ENCODE measurements at regions not wholly inside any gene's neighbourhood (a gene's known extent, or its start where the extent isn't known, plus 50 kb on each side); places are given as distances from the start of the nearest gene placed in this dataset.

DNA sequence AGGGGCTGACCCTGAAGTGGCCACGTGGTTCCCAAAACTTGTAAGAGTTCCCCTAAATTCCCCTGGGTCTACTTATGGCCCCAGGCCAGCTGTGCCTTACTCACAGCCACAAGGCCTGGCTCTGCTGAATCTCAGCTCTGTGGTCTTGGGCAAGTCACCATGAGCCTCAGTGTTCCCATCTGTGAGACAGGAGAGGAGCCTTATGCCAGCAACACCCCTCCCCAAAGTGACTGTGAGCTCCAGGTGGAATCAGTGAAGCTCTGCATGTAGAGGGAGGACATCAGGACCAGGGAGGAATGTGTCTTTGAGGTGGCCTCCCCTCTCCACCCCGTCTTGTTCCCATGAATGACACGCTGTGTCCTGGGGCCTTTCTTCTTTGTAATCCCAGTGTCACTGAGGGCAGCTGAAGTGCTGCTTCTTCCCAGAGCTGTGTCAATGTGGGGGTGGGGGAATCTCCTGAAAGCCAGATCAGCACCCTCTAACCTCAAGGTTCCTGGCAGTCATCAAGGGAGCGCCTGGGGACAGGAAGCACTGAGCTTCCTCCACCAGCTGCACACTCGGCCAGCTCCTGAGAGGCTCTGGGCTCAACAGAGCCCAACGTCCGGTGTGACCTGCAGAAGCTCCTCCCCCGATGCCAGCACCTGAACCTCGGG, 258.9 kb downstream of the UACA start:
- Histone ChIP-seq H3K9me3 (ENCODE audit: low read depth, low read length) (no peaks in the 10 kb centered on the region), H3K4me3 (no peak overlapping the region), H3K27ac (no peak overlapping the region), H3K9ac (ENCODE audit: insufficient read length) (no peak overlapping the region), H3K36me3 (ENCODE audit: insufficient read depth, low read length) (no peaks in the 10 kb centered on the region)
- TF ChIP-seq POLR2AphosphoS5 (IDR thresholded peaks at IDR 0.05; ENCODE audit: borderline replicate concordance, low read depth, low read length) (no peak), EZH2 (IDR thresholded peaks at IDR 0.05) (no peak), FOXP2 (optimal IDR thresholded peaks at IDR 0.05; ENCODE audit: control extremely low read depth, extremely low read length, insufficient read depth) (no peak)
- DNase-seq (ENCODE audit: low read depth, low spot score) = no peak

- Histone ChIP-seq H3K4me3 (no peak overlapping the region), H3K36me3 (ENCODE audit: insufficient read depth, low read length) (no peaks in the 10 kb centered on the region), H3K9ac (ENCODE audit: insufficient read length) (no peak overlapping the region), H3K9me3 (ENCODE audit: low read depth, low read length) (no peaks in the 10 kb centered on the region), H3K27ac (no peak overlapping the region)
- DNase-seq (ENCODE audit: low read depth, low spot score) = no peak
- TF ChIP-seq POLR2AphosphoS5 (IDR thresholded peaks at IDR 0.05; ENCODE audit: borderline replicate concordance, low read depth, low read length) (no peak), FOXP2 (optimal IDR thresholded peaks at IDR 0.05; ENCODE audit: control extremely low read depth, extremely low read length, insufficient read depth) (no peak), EZH2 (IDR thresholded peaks at IDR 0.05) (no peak)
Measured at GRCh38 chr15:70503798-70504298, 259.5 kb downstream of the UACA start.

- H3K36me3 ChIP-seq (ENCODE audit: insufficient read depth, low read length) = no peaks in the 10 kb centered on the region
- no peak overlapping the region for H3K9ac ChIP-seq (ENCODE audit: insufficient read length)
- no peak overlapping the region for H3K4me3 ChIP-seq
- TF ChIP-seq POLR2AphosphoS5 (IDR thresholded peaks at IDR 0.05; ENCODE audit: borderline replicate concordance, low read depth, low read length) = no peak
- TF ChIP-seq FOXP2 (optimal IDR thresholded peaks at IDR 0.05; ENCODE audit: control extremely low read depth, extremely low read length, insufficient read depth) = no peak
- no peak for TF ChIP-seq EZH2 (IDR thresholded peaks at IDR 0.05)
- no peak for DNase-seq (ENCODE audit: low read depth, low spot score)
- no peaks in the 10 kb centered on the region for H3K9me3 ChIP-seq (ENCODE audit: low read depth, low read length)
- no peak overlapping the region for H3K27ac ChIP-seq
Measured at GRCh38 chr15:70503073-70503745, 260.1 kb downstream of the UACA start.

GRCh38 chr15:70502529-70502928, 260.8 kb downstream of the UACA start:
- H3K9me3 ChIP-seq (ENCODE audit: low read depth, low read length) = no peaks in the 10 kb centered on the region
- no peak overlapping the region for H3K27ac ChIP-seq
- no peak for DNase-seq (ENCODE audit: low read depth, low spot score)
- H3K4me3 ChIP-seq = no peak overlapping the region
- H3K36me3 ChIP-seq (ENCODE audit: insufficient read depth, low read length) = no peaks in the 10 kb centered on the region
- TF ChIP-seq EZH2 (IDR thresholded peaks at IDR 0.05) (no peak), FOXP2 (optimal IDR thresholded peaks at IDR 0.05; ENCODE audit: control extremely low read depth, extremely low read length, insufficient read depth) (no peak)
- H3K9ac ChIP-seq (ENCODE audit: insufficient read length) = no peak overlapping the region

GRCh38 chr15:70501849-70502248, 261.5 kb downstream of the UACA start:
- H3K36me3 ChIP-seq (ENCODE audit: insufficient read depth, low read length) = no peaks in the 10 kb centered on the region
- no peak for TF ChIP-seq POLR2AphosphoS5 (IDR thresholded peaks at IDR 0.05; ENCODE audit: borderline replicate concordance, low read depth, low read length)
- TF ChIP-seq FOXP2 (optimal IDR thresholded peaks at IDR 0.05; ENCODE audit: control extremely low read depth, extremely low read length, insufficient read depth) = no peak
- TF ChIP-seq EZH2 (IDR thresholded peaks at IDR 0.05) = no peak
- no peak overlapping the region for H3K9ac ChIP-seq (ENCODE audit: insufficient read length)
- H3K9me3 ChIP-seq (ENCODE audit: low read depth, low read length) = no peaks in the 10 kb centered on the region
- no peak overlapping the region for H3K4me3 ChIP-seq
- no peak for DNase-seq (ENCODE audit: low read depth, low spot score)
- H3K27ac ChIP-seq = no peak overlapping the region

- Histone ChIP-seq H3K9me3 (ENCODE audit: low read depth, low read length) (no peaks in the 10 kb centered on the region), H3K9ac (ENCODE audit: insufficient read length) (no peak overlapping the region), H3K4me3 (no peak overlapping the region), H3K36me3 (ENCODE audit: insufficient read depth, low read length) (no peaks in the 10 kb centered on the region), H3K27ac (no peak overlapping the region)
- no peak for DNase-seq (ENCODE audit: low read depth, low spot score)
- no peak for TF ChIP-seq EZH2 (IDR thresholded peaks at IDR 0.05)
- no peak for TF ChIP-seq FOXP2 (optimal IDR thresholded peaks at IDR 0.05; ENCODE audit: control extremely low read depth, extremely low read length, insufficient read depth)
- TF ChIP-seq POLR2AphosphoS5 (IDR thresholded peaks at IDR 0.05; ENCODE audit: borderline replicate concordance, low read depth, low read length) = no peak
Measured at GRCh38 chr15:70501121-70501727, 262.1 kb downstream of the UACA start.

DNA sequence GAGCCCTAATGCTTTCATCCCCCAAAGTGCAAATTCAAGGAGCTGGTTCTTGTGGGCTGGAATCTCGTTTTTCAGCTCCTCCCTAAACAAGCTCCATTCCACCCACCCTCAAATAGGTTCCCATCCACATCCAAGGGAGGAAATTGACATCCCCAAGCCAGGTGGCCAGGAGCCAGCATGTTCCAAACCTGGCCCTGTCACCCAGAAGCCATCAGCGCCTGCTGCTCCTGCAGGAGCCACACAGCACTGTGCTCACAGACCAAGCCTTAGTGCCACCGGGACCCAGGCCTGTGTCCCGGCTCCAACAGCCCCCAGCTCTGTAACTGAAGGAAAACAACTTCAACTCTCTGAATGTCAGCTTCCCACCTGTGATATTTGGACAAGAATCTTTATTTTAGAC, 263.6 kb downstream of the UACA start:
- TF ChIP-seq FOXP2 (optimal IDR thresholded peaks at IDR 0.05; ENCODE audit: control extremely low read depth, extremely low read length, insufficient read depth) (no peak), POLR2AphosphoS5 (IDR thresholded peaks at IDR 0.05; ENCODE audit: borderline replicate concordance, low read depth, low read length) (no peak), EZH2 (IDR thresholded peaks at IDR 0.05) (no peak)
- H3K27ac ChIP-seq = no peak overlapping the region
- H3K4me3 ChIP-seq = no peak overlapping the region
- DNase-seq (ENCODE audit: low read depth, low spot score) = no peak
- H3K9me3 ChIP-seq (ENCODE audit: low read depth, low read length) = no peaks in the 10 kb centered on the region
- H3K36me3 ChIP-seq (ENCODE audit: insufficient read depth, low read length) = no peaks in the 10 kb centered on the region
- no peak overlapping the region for H3K9ac ChIP-seq (ENCODE audit: insufficient read length)

DNA sequence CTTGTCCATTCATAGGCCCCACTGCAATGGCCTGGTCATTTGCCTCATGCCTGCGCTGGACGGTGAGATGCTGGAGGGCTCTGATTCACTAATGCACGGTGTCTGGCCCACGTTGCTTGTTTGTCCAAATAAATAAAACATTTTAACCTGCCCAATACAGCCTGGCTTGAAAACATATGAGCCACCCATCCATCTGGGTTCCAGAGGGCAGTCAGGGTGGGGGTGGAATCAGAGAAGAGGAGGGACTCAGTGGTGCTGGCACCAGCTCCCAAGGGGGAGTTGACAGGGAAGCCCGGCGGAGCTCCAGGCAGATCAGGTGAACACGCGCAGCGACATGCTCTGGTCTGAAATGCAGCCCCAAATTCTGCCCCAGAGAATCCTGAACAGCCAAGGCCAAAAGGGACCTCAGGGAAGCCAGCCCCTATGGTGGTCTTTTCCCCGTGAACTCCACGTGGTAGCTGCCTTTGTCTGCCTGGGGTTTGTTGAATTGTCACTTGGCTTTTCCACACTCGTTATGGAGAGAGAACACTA, 265.2 kb downstream of the UACA start:
- Histone ChIP-seq H3K4me3 (no peak overlapping the region), H3K27ac (no peak overlapping the region), H3K36me3 (ENCODE audit: insufficient read depth, low read length) (no peaks in the 10 kb centered on the region), H3K9me3 (ENCODE audit: low read depth, low read length) (no peaks in the 10 kb centered on the region), H3K9ac (ENCODE audit: insufficient read length) (no peak overlapping the region)
- DNase-seq (ENCODE audit: low read depth, low spot score) = no peak
- TF ChIP-seq EZH2 (IDR thresholded peaks at IDR 0.05) (no peak), FOXP2 (optimal IDR thresholded peaks at IDR 0.05; ENCODE audit: control extremely low read depth, extremely low read length, insufficient read depth) (no peak), POLR2AphosphoS5 (IDR thresholded peaks at IDR 0.05; ENCODE audit: borderline replicate concordance, low read depth, low read length) (no peak)

Data from SK-N-MC (cell line).